K562 (cell line): ENCODE measurements at regions not wholly inside any gene's neighbourhood (a gene's known extent, or its start where the extent isn't known, plus 50 kb on each side); places are given as distances from the start of the nearest gene placed in this dataset.

Experiments
- ATAC-seq: fragments of 200-7000 bp; cut with Tn5 transposase; 3 replicates; pipeline ENCODE4 v1.9.1; 2020; ENCODE audit warnings: moderate library complexity
- BruUV-seq: library from RNA; stranded (reverse); fragments of 400-500 nt; replicated peaks from 2 replicates; lab custom pipeline; 2021; lab: Mats Ljungman, UMichigan
- CTCF ChIA-PET: fragments of 300-600 bp; formaldehyde crosslinking; extraction: SDS; loops from one replicate; lab custom pipeline; 2021; ENCODE audit warnings: low intra/inter-chr PET ratio; lab: Yijun Ruan, JAX
- POLR2A ChIA-PET: fragments of 300-600, 350-650 bp; sonication (Branson Sonifier 250); formaldehyde crosslinking; extraction: SDS; loops from one replicate; lab custom pipeline; 2021; ENCODE audit warnings: antibody characterized with exemption, inconsistent platforms; lab: Yijun Ruan, JAX
- DNase-seq, 4 experiments: peaks; one replicate each; pipeline versions ENCODE4 v3.0.0 to v3.0.0-alpha.2; 2011 to 2018; ENCODE audit warnings: low spot score in 3 of 4, mixed read lengths in 3 of 4; ENCODE audit errors: extremely low read depth in 1 of 4
- FAIRE-seq: peaks from 2 replicates; lab custom pipeline; 2011; peaks lifted over from hg19 to GRCh38; lab: Jason Lieb, UNC
- H2AFZ ChIP-seq: 2 replicates; pipeline ENCODE4 v1.6.0; 2011; ENCODE audit warnings: low read depth, low read length, control low read depth, inconsistent platforms
- H3K27ac ChIP-seq: fragments of 200-600 bp; 3 replicates; pipeline ENCODE4 v1.8.0; 2011; ENCODE audit warnings: low read depth, mild to moderate bottlenecking, control low read depth, inconsistent platforms, low read length, moderate library complexity, mixed read lengths; ENCODE audit errors: extremely low read depth
- H3K27me3 ChIP-seq, 2 experiments: fragments of 300-600 bp in 1 of 2; 2 replicates in 1 of 2; 3 replicates in 1 of 2; pipeline versions ENCODE4 v1.6.0 to v1.8.0; 2011; ENCODE audit warnings: inconsistent platforms in 2 of 2, low read length in 2 of 2, mild to moderate bottlenecking in 1 of 2, mixed read lengths in 1 of 2, moderate library complexity in 1 of 2; ENCODE audit not compliant: control insufficient read depth in 2 of 2, insufficient read depth in 2 of 2
- H3K36me3 ChIP-seq: fragments of 300-600 bp; 3 replicates; pipeline ENCODE4 v1.8.0; 2011; ENCODE audit warnings: mild to moderate bottlenecking, low read length, inconsistent platforms; ENCODE audit not compliant: control insufficient read depth, insufficient read depth
- H3K4me1 ChIP-seq, 2 experiments: fragments of 200-600 bp in 1 of 2; replicated peaks in 1 of 2; 2 replicates in 1 of 2; 3 replicates in 1 of 2; pipeline versions ENCODE4 v1.5.1 to v1.8.0; 2011; ENCODE audit warnings: inconsistent platforms in 2 of 2, low read length in 2 of 2, mild to moderate bottlenecking in 1 of 2, mixed read lengths in 1 of 2, moderate library complexity in 1 of 2; ENCODE audit not compliant: control insufficient read depth in 2 of 2, insufficient read depth in 2 of 2
- H3K4me2 ChIP-seq: 2 replicates; pipeline ENCODE4 v1.6.1; 2011; ENCODE audit warnings: low read length, control low read depth, inconsistent platforms, mixed read lengths; ENCODE audit not compliant: insufficient read depth
- H3K4me3 ChIP-seq: fragments of 200-600 bp; sonication (generic), shearing (Covaris generic); 2 replicates; pipeline ENCODE4 v1.5.1; 2016; ENCODE audit warnings: control low read depth, inconsistent platforms
- H3K79me2 ChIP-seq: fragments of 200-600 bp; 3 replicates; pipeline ENCODE4 v1.8.0; 2011; ENCODE audit warnings: low read length, inconsistent platforms; ENCODE audit not compliant: control insufficient read depth, insufficient read depth
- H3K9ac ChIP-seq, 2 experiments: 2 replicates each; pipeline versions ENCODE4 v1.6.0 to v1.6.1; 2011; ENCODE audit warnings: low read depth in 2 of 2, low read length in 2 of 2, control low read depth in 1 of 2, inconsistent platforms in 1 of 2, mild to moderate bottlenecking in 1 of 2, mixed read lengths in 1 of 2; ENCODE audit not compliant: insufficient read depth in 1 of 2
- H3K9me1 ChIP-seq: one replicate; pipeline ENCODE4 v1.6.0; 2011; ENCODE audit warnings: inconsistent platforms, mild to moderate bottlenecking, low read length, moderate library complexity; ENCODE audit not compliant: control insufficient read depth, insufficient read depth
- H3K9me3 ChIP-seq: replicated peaks from 2 replicates; pipeline ENCODE4 v1.5.1; 2011; ENCODE audit warnings: low read depth, low read length, inconsistent platforms; ENCODE audit not compliant: control insufficient read depth, insufficient read depth
- H4K20me1 ChIP-seq: replicated peaks from 2 replicates; pipeline ENCODE4 v1.6.1; 2011; ENCODE audit warnings: low read length, inconsistent platforms, mixed read lengths; ENCODE audit not compliant: control insufficient read depth, insufficient read depth
- ATF7 ChIP-seq: fragments of 450-650 bp; IDR thresholded peaks from 2 replicates; pipeline ENCODE4 v1.7.1; 2014; ENCODE audit warnings: mild to moderate bottlenecking, moderate library complexity
- CBFB ChIP-seq: sonication (generic); formaldehyde crosslinking; IDR thresholded peaks from 2 replicates; pipeline ENCODE4 v1.4.0; 2020; ENCODE audit warnings: mild to moderate bottlenecking, missing genetic modification reagents
- ETS1 ChIP-seq: conservative IDR thresholded peaks from 2 replicates; pipeline ENCODE4 v1.6.1; 2011; ENCODE audit warnings: low read depth, mild to moderate bottlenecking, low read length; ENCODE audit not compliant: control insufficient read depth
- HIVEP1 ChIP-seq: fragments of 250-450 bp; sonication (Bioruptor Pico); IDR thresholded peaks from 2 replicates; pipeline ENCODE4 v1.4.0; 2020; ENCODE audit warnings: mild to moderate bottlenecking
- LEF1 ChIP-seq: fragments of 450-650 bp; IDR thresholded peaks from 2 replicates; pipeline ENCODE4 v1.6.1; 2016; ENCODE audit warnings: mild to moderate bottlenecking
- MNT ChIP-seq, 2 experiments: fragments of 450-650 bp; conservative IDR thresholded peaks; 2 replicates each; pipeline ENCODE4 v1.6.1; 2017; ENCODE audit warnings: mild to moderate bottlenecking in 2 of 2, moderate library complexity in 2 of 2
- MYC ChIP-seq, 2 experiments: fragments of 250-450 bp in 1 of 2; sonication (Bioruptor Pico) in 1 of 2; IDR thresholded peaks; 2 replicates each; pipeline versions ENCODE4 v1.5.1 to v1.6.1; 2012 to 2021; ENCODE audit warnings: low read depth in 2 of 2, borderline replicate concordance in 1 of 2, improper control_type of control experiment in 1 of 2, low read length in 1 of 2, mild to moderate bottlenecking in 1 of 2, moderate library complexity in 1 of 2
- NFE2 ChIP-seq: IDR thresholded peaks from 2 replicates; pipeline ENCODE4 v1.6.1; 2014; ENCODE audit warnings: antibody characterized with exemption, low read depth
- NFE2L1 ChIP-seq: fragments of 450-650 bp; IDR thresholded peaks from 2 replicates; pipeline ENCODE4 v1.6.1; 2016; ENCODE audit warnings: missing genetic modification characterization, low read depth, mild to moderate bottlenecking, missing compliant biosample characterization, moderate library complexity, borderline replicate concordance
- SMAD2 ChIP-seq: fragments of 150-350 bp; IDR thresholded peaks from 2 replicates; pipeline ENCODE4 v1.6.1; 2014; ENCODE audit warnings: low read depth, mild to moderate bottlenecking, low read length
- SNRNP70 ChIP-seq: fragments of 200-400 bp; formaldehyde crosslinking; optimal IDR thresholded peaks from 2 replicates; pipeline ENCODE3; 2017; ENCODE audit warnings: low read depth, low read length
- ZBTB12 ChIP-seq: fragments of 250-450 bp; sonication (Bioruptor Pico); IDR thresholded peaks from 2 replicates; pipeline ENCODE4 v1.4.0; 2020
- ZNF146 ChIP-seq: IDR thresholded peaks from one replicate; pipeline ENCODE4 v1.6.1; 2018; ENCODE audit warnings: missing compliant biosample characterization; ENCODE audit not compliant: unreplicated experiment
- ZNF444 ChIP-seq: fragments of 250-450 bp; sonication (Bioruptor Pico); IDR thresholded peaks from 2 replicates; pipeline ENCODE4 v1.4.0; 2020; ENCODE audit warnings: mild to moderate bottlenecking, moderate library complexity
- ZNF449 ChIP-seq: fragments of 250-450 bp; sonication (Bioruptor Pico); IDR thresholded peaks from 2 replicates; pipeline ENCODE4 v1.8.0; 2022; ENCODE audit warnings: moderate library complexity, mild to moderate bottlenecking, inconsistent platforms
- ZNF717 ChIP-seq: fragments of 250-450 bp; sonication (Bioruptor Pico); IDR thresholded peaks from 2 replicates; pipeline ENCODE4 v1.5.0; 2021
- ZNF77 ChIP-seq: fragments of 250-450 bp; sonication (Bioruptor Pico); IDR thresholded peaks from 2 replicates; pipeline ENCODE4 v1.5.0; 2020
- WGBS: fragments of 100-300 bp; shearing (Covaris generic); methylation state at CpG from one replicate; pipeline ENCODE4 v1.1.6; 2016; ENCODE audit warnings: low coverage, mixed read lengths; ENCODE audit not compliant: insufficient coverage; ENCODE audit errors: missing lambda C conversion rate; 5-methylcytosine and 5-hydroxymethylcytosine counted together
- in situ Hi-C: fragments of 300-500 bp; cut with MboI; formaldehyde crosslinking; loops from 4 replicates; pipeline ENCODE4 v1.15.0; 2018; ENCODE audit warnings: inconsistent platforms, mixed read lengths
- intact Hi-C: fragments of 100-400 bp; cut with micrococcal nuclease; formaldehyde crosslinking; loops from 2 replicates; pipeline ENCODE4 v1.14.2; 2022

- H3K9me3 ChIP-seq: no peaks in the 10 kb centered on the region
- peaks cover 25 to 84% of the 10 kb centered on the region in 2 experiments for H3K27me3 ChIP-seq
- H3K9me1 ChIP-seq: no peaks in the 10 kb centered on the region
- CTCF ChIA-PET: no interaction called here
- no peaks in the 10 kb centered on the region for H3K36me3 ChIP-seq
- H3K4me1 ChIP-seq: no peaks in the 10 kb centered on the region; a peak in 1 of 5 replicates
- POLR2A ChIA-PET: no interaction called here
- no peak for ATAC-seq
- WGBS: 6% methylated on average over 4 of the region's 4 CpGs
- intact Hi-C loops: no loop called here
- H3K9ac ChIP-seq: no peak overlapping the region
- BruUV-seq: no TSS peak
- H2AFZ ChIP-seq: no peak overlapping the region
- TF ChIP-seq ATF7: no peak
- TF ChIP-seq ZNF77 (CRISPR knock-in tag): no peak
- no peak for TF ChIP-seq NFE2L1 (tag)
- TF ChIP-seq ZNF449 (CRISPR knock-in tag): no peak
- TF ChIP-seq ETS1: no peak
- TF ChIP-seq LEF1: no peak
- TF ChIP-seq SMAD2: no peak
- TF ChIP-seq ZNF444 (CRISPR knock-in tag): no peak
- no peak for TF ChIP-seq SNRNP70
- no peak for TF ChIP-seq NFE2
- no peak for TF ChIP-seq HIVEP1 (CRISPR knock-in tag)
- TF ChIP-seq ZBTB12 (CRISPR knock-in tag): no peak
- no peak for TF ChIP-seq CBFB (CRISPR knock-in tag)
- TF ChIP-seq ZNF146: no peak
- TF ChIP-seq ZNF717 (CRISPR knock-in tag): no peak
- TF ChIP-seq MNT (conservative IDR thresholded peaks at IDR 0.05): no peak
- no peak for TF ChIP-seq MYC (IDR thresholded peaks at IDR 0.05; ENCODE audit: low read depth, low read length)
- TF ChIP-seq MYC (CRISPR knock-in tag; IDR thresholded peaks at IDR 0.05; ENCODE audit: borderline replicate concordance, low read depth): no peak
- TF ChIP-seq, all 486 proteins: peak for 0
- H3K79me2 ChIP-seq: no peaks in the 10 kb centered on the region
- in situ Hi-C loops: no loop called here
- H3K4me3 ChIP-seq: no peak overlapping the region
- DNase-seq (no peak), FAIRE-seq (no peak)
- H4K20me1 ChIP-seq: no peaks in the 10 kb centered on the region; the same call in 1 of the 2 replicates
- no peak overlapping the region for H3K4me2 ChIP-seq
- no peak overlapping the region for H3K27ac ChIP-seq
Observed at GRCh38 chr12:111078731-111079130, 158.4 kb upstream of the MYL2 start.
